ENCODE measurements at regions not wholly inside any gene's neighbourhood (a gene's known extent, or its start where the extent isn't known, plus 50 kb on each side); places are given as distances from the start of the nearest gene placed in this dataset.

DNA sequence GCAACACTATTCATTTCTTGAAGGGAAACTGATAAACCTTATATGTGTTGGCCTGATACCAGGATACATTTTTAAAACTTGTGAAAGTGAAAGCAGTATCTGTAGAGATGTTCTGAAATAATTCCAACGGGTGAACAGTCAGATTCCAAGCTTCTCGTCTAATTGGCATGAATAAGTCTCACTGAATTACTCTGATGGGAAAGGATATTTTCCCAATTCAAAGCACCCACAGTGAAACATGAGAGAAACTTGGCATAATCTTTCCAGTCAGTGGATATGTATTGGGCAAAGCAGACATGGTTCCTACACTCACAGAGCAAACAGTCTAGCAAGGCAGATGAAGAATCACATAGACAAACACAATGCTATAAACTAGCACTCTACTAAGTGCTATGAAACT is 413.1 kb downstream of the MED13L start:
- TF ChIP-seq POLR2A (conservative IDR thresholded peaks at IDR 0.05) = no peak
- TF ChIP-seq, protein P1, sequence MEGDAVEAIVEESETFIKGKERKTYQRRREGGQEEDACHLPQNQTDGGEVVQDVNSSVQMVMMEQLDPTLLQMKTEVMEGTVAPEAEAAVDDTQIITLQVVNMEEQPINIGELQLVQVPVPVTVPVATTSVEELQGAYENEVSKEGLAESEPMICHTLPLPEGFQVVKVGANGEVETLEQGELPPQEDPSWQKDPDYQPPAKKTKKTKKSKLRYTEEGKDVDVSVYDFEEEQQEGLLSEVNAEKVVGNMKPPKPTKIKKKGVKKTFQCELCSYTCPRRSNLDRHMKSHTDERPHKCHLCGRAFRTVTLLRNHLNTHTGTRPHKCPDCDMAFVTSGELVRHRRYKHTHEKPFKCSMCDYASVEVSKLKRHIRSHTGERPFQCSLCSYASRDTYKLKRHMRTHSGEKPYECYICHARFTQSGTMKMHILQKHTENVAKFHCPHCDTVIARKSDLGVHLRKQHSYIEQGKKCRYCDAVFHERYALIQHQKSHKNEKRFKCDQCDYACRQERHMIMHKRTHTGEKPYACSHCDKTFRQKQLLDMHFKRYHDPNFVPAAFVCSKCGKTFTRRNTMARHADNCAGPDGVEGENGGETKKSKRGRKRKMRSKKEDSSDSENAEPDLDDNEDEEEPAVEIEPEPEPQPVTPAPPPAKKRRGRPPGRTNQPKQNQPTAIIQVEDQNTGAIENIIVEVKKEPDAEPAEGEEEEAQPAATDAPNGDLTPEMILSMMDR (IDR thresholded peaks at IDR 0.05 in 2 of 3, conservative IDR thresholded peaks at IDR 0.05 in 1 of 3; ENCODE audit: insufficient read depth in 2 of 3, low read depth in 1 of 3, low read length in 3 of 3) = no peak
- TF ChIP-seq, protein P2, sequence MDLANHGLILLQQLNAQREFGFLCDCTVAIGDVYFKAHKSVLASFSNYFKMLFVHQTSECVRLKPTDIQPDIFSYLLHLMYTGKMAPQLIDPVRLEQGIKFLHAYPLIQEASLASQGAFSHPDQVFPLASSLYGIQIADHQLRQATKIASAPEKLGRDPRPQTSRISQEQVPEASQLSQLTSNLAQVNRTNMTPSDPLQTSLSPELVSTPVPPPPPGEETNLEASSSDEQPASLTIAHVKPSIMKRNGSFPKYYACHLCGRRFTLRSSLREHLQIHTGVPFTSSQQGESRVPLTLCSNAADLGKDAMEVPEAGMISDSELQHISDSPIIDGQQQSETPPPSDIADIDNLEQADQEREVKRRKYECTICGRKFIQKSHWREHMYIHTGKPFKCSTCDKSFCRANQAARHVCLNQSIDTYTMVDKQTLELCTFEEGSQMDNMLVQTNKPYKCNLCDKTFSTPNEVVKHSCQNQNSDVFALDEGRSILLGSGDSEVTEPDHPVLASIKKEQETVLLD (IDR thresholded peaks at IDR 0.05) = no peak
- TF ChIP-seq SP1 (CRISPR knock-in tag; IDR thresholded peaks at IDR 0.05) = no peak
- TF ChIP-seq, protein P3, sequence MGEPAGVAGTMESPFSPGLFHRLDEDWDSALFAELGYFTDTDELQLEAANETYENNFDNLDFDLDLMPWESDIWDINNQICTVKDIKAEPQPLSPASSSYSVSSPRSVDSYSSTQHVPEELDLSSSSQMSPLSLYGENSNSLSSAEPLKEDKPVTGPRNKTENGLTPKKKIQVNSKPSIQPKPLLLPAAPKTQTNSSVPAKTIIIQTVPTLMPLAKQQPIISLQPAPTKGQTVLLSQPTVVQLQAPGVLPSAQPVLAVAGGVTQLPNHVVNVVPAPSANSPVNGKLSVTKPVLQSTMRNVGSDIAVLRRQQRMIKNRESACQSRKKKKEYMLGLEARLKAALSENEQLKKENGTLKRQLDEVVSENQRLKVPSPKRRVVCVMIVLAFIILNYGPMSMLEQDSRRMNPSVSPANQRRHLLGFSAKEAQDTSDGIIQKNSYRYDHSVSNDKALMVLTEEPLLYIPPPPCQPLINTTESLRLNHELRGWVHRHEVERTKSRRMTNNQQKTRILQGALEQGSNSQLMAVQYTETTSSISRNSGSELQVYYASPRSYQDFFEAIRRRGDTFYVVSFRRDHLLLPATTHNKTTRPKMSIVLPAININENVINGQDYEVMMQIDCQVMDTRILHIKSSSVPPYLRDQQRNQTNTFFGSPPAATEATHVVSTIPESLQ (CRISPR knock-in tag; IDR thresholded peaks at IDR 0.05) = no peak
- TF ChIP-seq, protein P4, sequence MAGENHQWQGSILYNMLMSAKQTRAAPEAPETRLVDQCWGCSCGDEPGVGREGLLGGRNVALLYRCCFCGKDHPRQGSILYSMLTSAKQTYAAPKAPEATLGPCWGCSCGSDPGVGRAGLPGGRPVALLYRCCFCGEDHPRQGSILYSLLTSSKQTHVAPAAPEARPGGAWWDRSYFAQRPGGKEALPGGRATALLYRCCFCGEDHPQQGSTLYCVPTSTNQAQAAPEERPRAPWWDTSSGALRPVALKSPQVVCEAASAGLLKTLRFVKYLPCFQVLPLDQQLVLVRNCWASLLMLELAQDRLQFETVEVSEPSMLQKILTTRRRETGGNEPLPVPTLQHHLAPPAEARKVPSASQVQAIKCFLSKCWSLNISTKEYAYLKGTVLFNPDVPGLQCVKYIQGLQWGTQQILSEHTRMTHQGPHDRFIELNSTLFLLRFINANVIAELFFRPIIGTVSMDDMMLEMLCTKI (IDR thresholded peaks at IDR 0.05; ENCODE audit: partially characterized antibody) = no peak
- TF ChIP-seq NFYB (IDR thresholded peaks at IDR 0.05; ENCODE audit: extremely low read depth, insufficient read length) = no peak
- TF ChIP-seq HDAC2 (IDR thresholded peaks at IDR 0.05) = no peak
- TF ChIP-seq NCOA6 (IDR thresholded peaks at IDR 0.05) = no peak
- TF ChIP-seq EZH2 (IDR thresholded peaks at IDR 0.05; ENCODE audit: borderline replicate concordance, low read depth, low read length) = no peak
- TF ChIP-seq IRF2 (CRISPR knock-in tag; IDR thresholded peaks at IDR 0.05) = no peak
- TF ChIP-seq DPF2 (IDR thresholded peaks at IDR 0.05) = no peak

Data from K562 (cell line).